Kidney epithelial cell (primary cell): ENCODE measurements at regions not wholly inside any gene's neighbourhood (a gene's known extent, or its start where the extent isn't known, plus 50 kb on each side); places are given as distances from the start of the nearest gene placed in this dataset.
"Not testable (repeated sequence)": the region's sequence is repeated elsewhere in the genome, so short reads cannot be mapped to it uniquely, and the experiment has no call there.

Experiments
- DNase-seq: peaks from one replicate; pipeline ENCODE4 v3.0.0-alpha.2; 2010; ENCODE audit warnings: low read depth
- H3K27me3 ChIP-seq: 2 replicates; pipeline ENCODE4 v1.6.0; 2011; ENCODE audit warnings: low read length; ENCODE audit not compliant: control insufficient read depth, insufficient read depth
- H3K36me3 ChIP-seq: 2 replicates; pipeline ENCODE4 v1.5.1; 2011; ENCODE audit warnings: low read length; ENCODE audit not compliant: control insufficient read depth, insufficient read depth
- H3K4me3 ChIP-seq: 2 replicates; pipeline ENCODE4 v1.5.1; 2011; ENCODE audit warnings: low read depth, mild to moderate bottlenecking, control low read depth, low read length
- CTCF ChIP-seq: IDR thresholded peaks from 2 replicates; pipeline ENCODE4 v1.5.1; 2011; ENCODE audit warnings: mild to moderate bottlenecking, moderate library complexity, low read length, control low read depth, inconsistent platforms; ENCODE audit not compliant: insufficient read depth, poor library complexity, severe bottlenecking

- no peaks in the 10 kb centered on the region for H3K36me3 ChIP-seq
- no peak for TF ChIP-seq CTCF
- no peak overlapping the region for H3K4me3 ChIP-seq
- no peak for DNase-seq
- H3K27me3 ChIP-seq, result no peaks in the 10 kb centered on the region
These were observed 874.7 kb upstream of the GBE1 start for GRCh38 chr3:82636177-82636576.

- no peak for TF ChIP-seq CTCF
- no peak overlapping the region for H3K4me3 ChIP-seq
These were observed 871.9 kb upstream of the GBE1 start for GRCh38 chr3:82633319-82633718.

GRCh38 chr3:82629937-82630336 is 868.5 kb upstream of the GBE1 start:
- Histone ChIP-seq H3K4me3 (no peak overlapping the region), H3K27me3 (no peaks in the 10 kb centered on the region), H3K36me3 (no peaks in the 10 kb centered on the region)
- no peak for TF ChIP-seq CTCF
- no peak for DNase-seq

More at GRCh38 chr3:82633319-82633718, 871.9 kb upstream of the GBE1 start:
- DNase-seq, result no peak
- H3K27me3 ChIP-seq, result no peaks in the 10 kb centered on the region
- H3K36me3 ChIP-seq, result no peaks in the 10 kb centered on the region

- no peak for TF ChIP-seq CTCF
- Histone ChIP-seq H3K27me3 (no peaks in the 10 kb centered on the region), H3K4me3 (no peak overlapping the region), H3K36me3 (no peaks in the 10 kb centered on the region)
- DNase-seq, result no peak
These were observed 867.1 kb upstream of the GBE1 start for GRCh38 chr3:82628385-82629014.

- no peak overlapping the region for H3K4me3 ChIP-seq
- H3K36me3 ChIP-seq, result no peaks in the 10 kb centered on the region
- no peak for TF ChIP-seq CTCF
- no peak for DNase-seq
- H3K27me3 ChIP-seq, result no peaks in the 10 kb centered on the region
These were observed 866.3 kb upstream of the GBE1 start for GRCh38 chr3:82627733-82628132.

GRCh38 chr3:82620744-82621143 is 859.3 kb upstream of the GBE1 start:
- H3K36me3 ChIP-seq, H3K4me3 ChIP-seq, DNase-seq, H3K27me3 ChIP-seq: not testable (repeated sequence)
